ENCODE measurements at regions not wholly inside any gene's neighbourhood (a gene's known extent, or its start where the extent isn't known, plus 50 kb on each side); places are given as distances from the start of the nearest gene placed in this dataset.

DNA sequence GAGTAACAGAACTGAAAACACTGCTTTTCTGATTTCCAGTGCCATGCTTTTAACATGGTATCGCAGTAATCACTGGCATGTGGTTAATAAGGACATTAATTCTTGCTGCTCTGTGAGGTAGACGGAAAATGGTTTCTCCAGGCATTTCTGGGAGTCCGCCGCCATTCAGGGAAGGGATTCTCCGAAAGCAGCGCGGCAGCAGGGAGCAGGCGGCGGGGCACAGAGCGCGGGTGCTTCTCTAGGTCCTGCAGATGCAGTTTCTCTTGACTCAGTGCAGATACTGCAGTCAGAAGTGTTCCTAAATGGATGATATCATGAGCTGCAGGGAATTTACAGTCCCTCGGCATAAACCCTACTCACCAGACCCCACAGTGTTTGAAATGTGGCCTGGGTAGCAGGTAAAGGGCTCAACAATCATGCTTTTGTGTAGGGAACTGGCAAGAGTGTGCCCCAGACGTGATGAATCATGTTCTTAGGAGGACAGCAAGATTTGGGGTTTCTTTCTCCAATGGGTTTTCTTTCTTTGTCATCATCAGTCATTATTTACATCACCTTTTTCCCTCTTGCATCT lies 338.6 kb upstream of the ARGLU1 start:
- TF ChIP-seq, protein P1, sequence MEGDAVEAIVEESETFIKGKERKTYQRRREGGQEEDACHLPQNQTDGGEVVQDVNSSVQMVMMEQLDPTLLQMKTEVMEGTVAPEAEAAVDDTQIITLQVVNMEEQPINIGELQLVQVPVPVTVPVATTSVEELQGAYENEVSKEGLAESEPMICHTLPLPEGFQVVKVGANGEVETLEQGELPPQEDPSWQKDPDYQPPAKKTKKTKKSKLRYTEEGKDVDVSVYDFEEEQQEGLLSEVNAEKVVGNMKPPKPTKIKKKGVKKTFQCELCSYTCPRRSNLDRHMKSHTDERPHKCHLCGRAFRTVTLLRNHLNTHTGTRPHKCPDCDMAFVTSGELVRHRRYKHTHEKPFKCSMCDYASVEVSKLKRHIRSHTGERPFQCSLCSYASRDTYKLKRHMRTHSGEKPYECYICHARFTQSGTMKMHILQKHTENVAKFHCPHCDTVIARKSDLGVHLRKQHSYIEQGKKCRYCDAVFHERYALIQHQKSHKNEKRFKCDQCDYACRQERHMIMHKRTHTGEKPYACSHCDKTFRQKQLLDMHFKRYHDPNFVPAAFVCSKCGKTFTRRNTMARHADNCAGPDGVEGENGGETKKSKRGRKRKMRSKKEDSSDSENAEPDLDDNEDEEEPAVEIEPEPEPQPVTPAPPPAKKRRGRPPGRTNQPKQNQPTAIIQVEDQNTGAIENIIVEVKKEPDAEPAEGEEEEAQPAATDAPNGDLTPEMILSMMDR (IDR thresholded peaks at IDR 0.05), result no peak
- no peak for TF ChIP-seq EP300 (IDR thresholded peaks at IDR 0.05)
- no peak for TF ChIP-seq POLR2A (IDR thresholded peaks at IDR 0.05)
- no peak for TF ChIP-seq POLR2AphosphoS5 (IDR thresholded peaks at IDR 0.05)
